Astrocyte of the spinal cord (primary cell): ENCODE measurements at regions not wholly inside any gene's neighbourhood (a gene's known extent, or its start where the extent isn't known, plus 50 kb on each side); places are given as distances from the start of the nearest gene placed in this dataset.

ENCODE experiments used
- DNase-seq: peaks from one replicate; pipeline ENCODE4 v3.0.0; 2011; ENCODE audit warnings: low read depth, low spot score
- H3K4me3 ChIP-seq: 2 replicates; pipeline ENCODE4 v1.5.1; 2011; ENCODE audit warnings: low read depth, mild to moderate bottlenecking, low read length, moderate library complexity
- CTCF ChIP-seq: IDR thresholded peaks from 2 replicates; pipeline ENCODE4 v1.5.1; 2012; ENCODE audit warnings: low read depth, mild to moderate bottlenecking, low read length, inconsistent platforms
- in situ Hi-C: cut with HindIII; loops from 2 replicates; pipeline ENCODE4 v1.10.0; 2017; ENCODE audit warnings: low sequenced_read_pairs

GRCh38 chr12:16893426-16893825 lies 287.5 kb upstream of the LMO3 start:
- no peak overlapping the region for H3K4me3 ChIP-seq
- DNase-seq = no peak
- in situ Hi-C loops = no loop called here
- no peak for TF ChIP-seq CTCF

- H3K4me3 ChIP-seq = no peak overlapping the region
- in situ Hi-C loops = no loop called here
- no peak for DNase-seq
- TF ChIP-seq CTCF = no peak
Observed at GRCh38 chr12:16891673-16892072, 285.7 kb upstream of the LMO3 start.

GRCh38 chr12:16884819-16885218 lies 278.9 kb upstream of the LMO3 start:
- no peak for DNase-seq
- no peak for TF ChIP-seq CTCF
- H3K4me3 ChIP-seq = no peak overlapping the region
- in situ Hi-C loops = no loop called here

- DNase-seq = no peak
- in situ Hi-C loops = no loop called here
- no peak for TF ChIP-seq CTCF
- H3K4me3 ChIP-seq = no peak overlapping the region
Observed at GRCh38 chr12:16884056-16884455, 278.1 kb upstream of the LMO3 start.

GRCh38 chr12:16881986-16882570 lies 276.1 kb upstream of the LMO3 start:
- in situ Hi-C loops = no loop called here
- H3K4me3 ChIP-seq = no peak overlapping the region
- no peak for TF ChIP-seq CTCF
- no peak for DNase-seq

- no peak for DNase-seq
- in situ Hi-C loops = no loop called here
- TF ChIP-seq CTCF = no peak
- no peak overlapping the region for H3K4me3 ChIP-seq
Observed at GRCh38 chr12:16880864-16881285, 274.9 kb upstream of the LMO3 start.

DNA sequence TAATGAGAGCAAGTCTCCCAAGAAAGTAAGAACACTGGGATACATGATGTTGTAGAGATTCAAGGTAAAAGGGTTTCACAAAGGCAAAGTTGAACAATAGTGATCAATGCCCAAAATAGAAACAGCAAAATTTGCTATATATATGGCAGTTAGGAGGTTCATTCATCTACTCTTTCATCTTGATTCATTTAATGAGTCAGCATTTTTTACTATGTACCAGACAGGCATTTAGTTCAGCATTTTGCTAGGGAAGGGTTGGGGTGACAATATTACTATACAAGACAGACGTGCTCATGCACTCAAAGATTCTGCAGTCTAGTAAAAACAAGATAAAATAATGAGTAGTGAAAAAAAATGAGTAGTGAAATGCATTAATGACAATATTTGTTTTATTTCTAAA lies 264.9 kb upstream of the LMO3 start:
- H3K4me3 ChIP-seq = no peak overlapping the region
- no peak for DNase-seq
- in situ Hi-C loops = no loop called here
- no peak for TF ChIP-seq CTCF
